RWPE2 (cell line): ENCODE measurements at regions not wholly inside any gene's neighbourhood (a gene's known extent, or its start where the extent isn't known, plus 50 kb on each side); places are given as distances from the start of the nearest gene placed in this dataset.

Experiments
- ATAC-seq: fragments of 200-7000 bp; cut with Tn5 transposase; 3 replicates; pipeline ENCODE4 v1.9.1; 2021; ENCODE audit warnings: low read depth
- DNase-seq: peaks from one replicate; pipeline ENCODE4 v3.0.0-alpha.2; 2020; ENCODE audit warnings: low spot score
- H3K27ac ChIP-seq: fragments of 450-650 bp; 2 replicates; pipeline ENCODE4 v1.5.1; 2017; ENCODE audit warnings: mild to moderate bottlenecking; ENCODE audit not compliant: poor library complexity, severe bottlenecking
- H3K27me3 ChIP-seq: fragments of 250-450 bp; sonication (Bioruptor Pico); 2 replicates; pipeline ENCODE4 v1.5.1; 2021; ENCODE audit warnings: mild to moderate bottlenecking, moderate library complexity; ENCODE audit not compliant: insufficient read depth, poor library complexity, severe bottlenecking
- H3K36me3 ChIP-seq: fragments of 250-450 bp; sonication (Bioruptor Pico); 2 replicates; pipeline ENCODE4 v1.5.1; 2020; ENCODE audit warnings: low read depth, mild to moderate bottlenecking, moderate library complexity
- H3K4me1 ChIP-seq: fragments of 250-450 bp; sonication (Bioruptor Pico); 2 replicates; pipeline ENCODE4 v1.5.1; 2021; ENCODE audit warnings: mild to moderate bottlenecking, moderate library complexity; ENCODE audit not compliant: insufficient read depth, poor library complexity, severe bottlenecking
- H3K4me3 ChIP-seq: fragments of 250-450 bp; sonication (Bioruptor Pico); 2 replicates; pipeline ENCODE4 v1.5.1; 2021; ENCODE audit warnings: mild to moderate bottlenecking, moderate library complexity; ENCODE audit not compliant: severe bottlenecking
- H3K9me3 ChIP-seq: fragments of 250-450 bp; sonication (Bioruptor Pico); 2 replicates; pipeline ENCODE4 v1.5.1; 2021; ENCODE audit warnings: mild to moderate bottlenecking, moderate library complexity; ENCODE audit not compliant: severe bottlenecking
- TF ChIP-seq, protein P1 (sequence below): fragments of 450-650 bp; IDR thresholded peaks from one replicate; pipeline ENCODE4 v1.5.1; 2017; ENCODE audit warnings: mild to moderate bottlenecking, moderate library complexity; ENCODE audit not compliant: poor library complexity, severe bottlenecking

DNA sequence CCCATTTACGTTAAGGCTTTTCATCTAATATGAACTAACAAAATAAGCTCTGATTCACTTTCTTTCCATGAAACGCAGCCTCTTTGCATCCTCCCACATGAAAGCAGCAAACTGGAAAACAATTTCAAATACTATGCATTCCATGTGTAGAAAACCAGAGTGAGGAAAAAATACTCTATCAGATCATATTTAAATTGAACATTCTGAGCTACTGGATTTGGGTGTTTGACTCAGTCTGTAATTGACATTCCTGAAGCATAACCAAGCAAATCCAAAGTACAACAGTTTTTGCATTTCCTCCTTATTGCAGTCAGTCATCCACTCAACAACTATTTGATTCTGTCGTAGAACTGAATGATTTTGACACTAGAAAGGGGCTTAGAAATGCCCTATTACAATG, 399.1 kb upstream of the NMUR2 start:
- H3K27ac ChIP-seq: no peak overlapping the region
- H3K27me3 ChIP-seq: no peaks in the 10 kb centered on the region
- H3K4me1 ChIP-seq: no peaks in the 10 kb centered on the region
- ATAC-seq (no peak), DNase-seq (no peak)
- TF ChIP-seq, protein P1, sequence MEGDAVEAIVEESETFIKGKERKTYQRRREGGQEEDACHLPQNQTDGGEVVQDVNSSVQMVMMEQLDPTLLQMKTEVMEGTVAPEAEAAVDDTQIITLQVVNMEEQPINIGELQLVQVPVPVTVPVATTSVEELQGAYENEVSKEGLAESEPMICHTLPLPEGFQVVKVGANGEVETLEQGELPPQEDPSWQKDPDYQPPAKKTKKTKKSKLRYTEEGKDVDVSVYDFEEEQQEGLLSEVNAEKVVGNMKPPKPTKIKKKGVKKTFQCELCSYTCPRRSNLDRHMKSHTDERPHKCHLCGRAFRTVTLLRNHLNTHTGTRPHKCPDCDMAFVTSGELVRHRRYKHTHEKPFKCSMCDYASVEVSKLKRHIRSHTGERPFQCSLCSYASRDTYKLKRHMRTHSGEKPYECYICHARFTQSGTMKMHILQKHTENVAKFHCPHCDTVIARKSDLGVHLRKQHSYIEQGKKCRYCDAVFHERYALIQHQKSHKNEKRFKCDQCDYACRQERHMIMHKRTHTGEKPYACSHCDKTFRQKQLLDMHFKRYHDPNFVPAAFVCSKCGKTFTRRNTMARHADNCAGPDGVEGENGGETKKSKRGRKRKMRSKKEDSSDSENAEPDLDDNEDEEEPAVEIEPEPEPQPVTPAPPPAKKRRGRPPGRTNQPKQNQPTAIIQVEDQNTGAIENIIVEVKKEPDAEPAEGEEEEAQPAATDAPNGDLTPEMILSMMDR: no peak
- H3K4me3 ChIP-seq: no peak overlapping the region
- no peaks in the 10 kb centered on the region for H3K36me3 ChIP-seq
- H3K9me3 ChIP-seq: no peaks in the 10 kb centered on the region

DNA sequence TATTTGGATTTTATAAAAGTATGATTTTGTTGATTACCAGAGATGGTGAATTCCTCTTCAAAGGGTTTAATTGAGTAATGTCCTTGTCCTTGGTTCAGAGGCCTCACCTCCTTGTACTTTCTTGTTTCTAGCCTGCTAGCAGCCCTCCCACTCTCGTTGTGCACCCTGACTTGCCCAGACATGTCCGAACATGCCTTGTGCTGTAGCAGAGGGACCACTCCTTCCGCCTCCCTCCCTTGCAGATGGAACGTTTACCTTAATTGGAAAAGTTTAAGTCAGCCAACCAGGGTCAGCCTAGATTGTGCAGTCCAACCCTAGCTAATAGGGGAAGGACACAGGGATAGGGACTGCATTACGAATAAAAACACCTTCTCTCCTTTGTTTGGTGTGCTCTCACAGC, 406.9 kb upstream of the NMUR2 start:
- no peaks in the 10 kb centered on the region for H3K4me1 ChIP-seq
- H3K36me3 ChIP-seq: no peaks in the 10 kb centered on the region
- no peaks in the 10 kb centered on the region for H3K27me3 ChIP-seq
- H3K27ac ChIP-seq: no peak overlapping the region
- no peak for ATAC-seq
- H3K9me3 ChIP-seq: no peaks in the 10 kb centered on the region
- DNase-seq: no peak
- TF ChIP-seq, protein P1: no peak
- no peak overlapping the region for H3K4me3 ChIP-seq

DNA sequence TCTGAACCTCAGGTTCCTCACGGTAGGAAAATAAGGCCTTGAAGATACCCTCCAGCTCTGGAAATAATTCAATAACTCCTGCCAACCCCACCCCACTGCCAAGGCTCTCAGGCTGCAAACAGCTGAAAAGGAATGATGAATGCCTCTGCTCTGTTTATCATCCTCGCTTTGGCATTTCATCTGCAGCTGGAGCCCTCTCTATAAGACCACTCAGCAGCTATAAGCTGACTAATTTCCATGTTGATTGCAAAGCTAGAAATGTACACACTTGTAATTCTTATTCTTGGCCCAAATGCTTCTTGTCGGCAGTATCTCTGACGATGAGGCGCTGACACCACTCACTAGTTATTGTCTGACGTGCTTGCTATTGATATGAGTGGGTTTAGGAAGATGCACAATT, 408.4 kb upstream of the NMUR2 start:
- Histone ChIP-seq H3K36me3 (no peaks in the 10 kb centered on the region), H3K9me3 (no peaks in the 10 kb centered on the region), H3K27ac (no peak overlapping the region), H3K27me3 (no peaks in the 10 kb centered on the region), H3K4me1 (no peaks in the 10 kb centered on the region), H3K4me3 (no peak overlapping the region)
- ATAC-seq (no peak), DNase-seq (no peak)
- TF ChIP-seq, protein P1: no peak

DNA sequence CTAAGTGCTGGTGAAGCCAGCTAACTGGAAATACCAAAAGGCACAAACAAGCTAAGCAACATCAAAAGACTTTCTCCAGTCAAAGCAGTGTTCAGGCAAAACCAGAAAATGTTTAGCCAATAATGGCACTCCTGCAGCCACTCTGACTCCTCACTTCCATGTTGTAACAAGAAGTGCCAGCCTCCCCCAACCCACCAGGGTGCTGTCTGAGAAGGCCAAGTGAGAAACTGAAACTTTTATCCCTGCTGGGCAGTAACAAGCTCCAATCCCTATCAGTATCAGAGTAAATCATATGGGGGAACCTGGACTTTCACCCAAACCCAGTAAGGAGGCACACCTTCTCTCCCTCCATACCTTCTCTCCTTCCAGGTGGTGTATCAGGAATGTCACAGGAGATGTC, 414.8 kb upstream of the NMUR2 start:
- no peak for ATAC-seq
- no peak overlapping the region for H3K27ac ChIP-seq

DNA sequence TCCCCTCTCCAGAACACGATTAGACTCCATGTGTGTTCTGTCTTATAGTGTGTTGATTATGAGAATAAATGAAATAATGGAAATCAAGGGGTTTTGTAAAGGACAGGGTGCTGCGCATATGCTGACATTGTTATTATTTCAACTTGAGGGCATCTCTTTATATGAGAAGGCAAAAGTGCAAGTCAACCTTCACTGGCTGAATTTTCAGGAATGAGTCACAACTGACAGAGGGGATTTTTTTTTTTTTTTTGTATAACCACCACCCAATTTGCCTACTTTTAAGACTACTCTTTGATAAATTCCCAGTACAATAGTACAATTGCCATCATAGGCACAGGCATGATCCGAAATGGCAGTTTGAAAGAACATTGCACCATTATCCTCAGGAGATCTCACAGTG, 419.2 kb upstream of the NMUR2 start:
- ATAC-seq (no peak), DNase-seq (no peak)
- no peaks in the 10 kb centered on the region for H3K27me3 ChIP-seq
- no peaks in the 10 kb centered on the region for H3K4me1 ChIP-seq
- TF ChIP-seq, protein P1: no peak
- no peaks in the 10 kb centered on the region for H3K36me3 ChIP-seq
- no peak overlapping the region for H3K4me3 ChIP-seq
- H3K27ac ChIP-seq: no peak overlapping the region
- no peaks in the 10 kb centered on the region for H3K9me3 ChIP-seq

More for the DNA sequence above, 414.8 kb upstream of the NMUR2 start:
- Histone ChIP-seq H3K4me3 (no peak overlapping the region), H3K36me3 (no peaks in the 10 kb centered on the region), H3K27me3 (no peaks in the 10 kb centered on the region), H3K9me3 (no peaks in the 10 kb centered on the region), H3K4me1 (no peaks in the 10 kb centered on the region)
- TF ChIP-seq, protein P1: no peak
- DNase-seq: no peak
